Panc1 (cell line): ENCODE measurements at regions not wholly inside any gene's neighbourhood (a gene's known extent, or its start where the extent isn't known, plus 50 kb on each side); places are given as distances from the start of the nearest gene placed in this dataset.

ENCODE experiments used
- ATAC-seq: fragments of 200-7000 bp; cut with Tn5 transposase; 2 replicates; pipeline ENCODE4 v1.9.1; 2020; ENCODE audit warnings: mild to moderate bottlenecking, moderate library complexity
- BruUV-seq: library from RNA; stranded (reverse); fragments of 400-500 nt; replicated peaks from 2 replicates; lab custom pipeline; 2021; lab: Mats Ljungman, UMichigan
- CTCF ChIA-PET: fragments of 300-600 bp; sonication (Branson Sonifier 250); formaldehyde crosslinking; loops from one replicate; lab custom pipeline; 2022; ENCODE audit warnings: antibody characterized with exemption; lab: Charles Lee
- POLR2A ChIA-PET: fragments of 300-600 bp; sonication (Branson Sonifier 250); formaldehyde crosslinking; loops from one replicate; lab custom pipeline; 2022; ENCODE audit warnings: antibody characterized with exemption; lab: Charles Lee
- DNase-seq: peaks from one replicate; pipeline ENCODE4 v3.0.0-alpha.2; 2010; ENCODE audit warnings: low read depth, low spot score
- H3K27ac ChIP-seq: 2 replicates; pipeline ENCODE4 v1.5.1; 2011; ENCODE audit warnings: mild to moderate bottlenecking, low read length, inconsistent platforms
- H3K27me3 ChIP-seq: fragments of 200-500 bp; sonication (Bioruptor generic); 2 replicates; pipeline ENCODE4 v1.6.0; 2014; ENCODE audit warnings: low read length, inconsistent platforms; ENCODE audit not compliant: control insufficient read depth, insufficient read depth
- H3K36me3 ChIP-seq: fragments of 200-500 bp; sonication (Bioruptor generic); 2 replicates; pipeline ENCODE4 v1.5.1; 2014; ENCODE audit warnings: inconsistent platforms, mild to moderate bottlenecking, low read length, moderate library complexity; ENCODE audit not compliant: control insufficient read depth, insufficient read depth
- H3K4me1 ChIP-seq: 2 replicates; pipeline ENCODE4 v1.5.1; 2011; ENCODE audit warnings: inconsistent platforms, mild to moderate bottlenecking, low read length, moderate library complexity; ENCODE audit not compliant: control insufficient read depth, insufficient read depth
- H3K4me3 ChIP-seq, 2 experiments: 2 replicates each; pipeline ENCODE4 v1.5.1; 2011 to 2012; ENCODE audit warnings: low read depth in 2 of 2, low read length in 2 of 2, mild to moderate bottlenecking in 2 of 2, inconsistent platforms in 1 of 2, moderate library complexity in 1 of 2
- H3K9me3 ChIP-seq: fragments of 200-500 bp; sonication (Bioruptor generic); 2 replicates; pipeline ENCODE4 v1.5.1; 2014; ENCODE audit warnings: low read depth, mild to moderate bottlenecking, inconsistent platforms, low read length, moderate library complexity; ENCODE audit not compliant: control insufficient read depth, insufficient read depth
- CTCF ChIP-seq: fragments of 450-650 bp; IDR thresholded peaks from 2 replicates; pipeline ENCODE4 v1.5.1; 2017; ENCODE audit warnings: mild to moderate bottlenecking
- POLR2AphosphoS5 ChIP-seq: IDR thresholded peaks from 2 replicates; pipeline ENCODE4 v1.6.1; 2012; ENCODE audit warnings: mild to moderate bottlenecking, low read depth, low read length, moderate library complexity
- REST ChIP-seq, 2 experiments: IDR thresholded peaks; 2 replicates each; pipeline ENCODE4 v1.6.1; 2011 to 2012; ENCODE audit warnings: low read depth in 2 of 2, control low read depth in 1 of 2, low read length in 1 of 2, mild to moderate bottlenecking in 1 of 2, moderate library complexity in 1 of 2; ENCODE audit not compliant: insufficient read depth in 1 of 2
- SIN3A ChIP-seq: IDR thresholded peaks from 2 replicates; pipeline ENCODE4 v1.6.1; 2012; ENCODE audit warnings: low read depth, mild to moderate bottlenecking, low read length, moderate library complexity, borderline replicate concordance; ENCODE audit not compliant: insufficient read depth
- TCF7L2 ChIP-seq: IDR thresholded peaks from 2 replicates; pipeline ENCODE4 v1.6.1; 2011; ENCODE audit warnings: mild to moderate bottlenecking, low read depth, low read length, inconsistent platforms
- in situ Hi-C: cut with HindIII; loops from 2 replicates; pipeline ENCODE4 v1.10.0; 2016; ENCODE audit warnings: low sequenced_read_pairs, low pct_unique_long_range_greater_than_20kb
- intact Hi-C: fragments of 100-400 bp; cut with micrococcal nuclease; formaldehyde crosslinking; loops from one replicate; pipeline ENCODE4 v1.10.0; 2022; ENCODE audit not compliant: unreplicated experiment

GRCh38 chr14:96730386-96730785 is 66.8 kb upstream of the VRK1 start:
- no peak for TF ChIP-seq SIN3A
- TF ChIP-seq CTCF, result no peak
- Histone ChIP-seq H3K27ac (no peak overlapping the region), H3K9me3 (no peaks in the 10 kb centered on the region), H3K36me3 (no peaks in the 10 kb centered on the region), H3K4me1 (no peaks in the 10 kb centered on the region), H3K4me3 (no peak overlapping the region), H3K27me3 (peaks cover 2% of the 10 kb centered on the region; the same call in 1 of the 2 replicates)
- CTCF ChIA-PET, result no interaction called here
- DNase-seq, result no peak
- no TSS peak for BruUV-seq
- ATAC-seq, result no peak
- intact Hi-C loops (no loop called here), in situ Hi-C loops (no loop called here)
- POLR2A ChIA-PET, result no interaction called here

GRCh38 chr14:96734076-96734622 is 63.0 kb upstream of the VRK1 start:
- peaks cover 13% of the 10 kb centered on the region for H3K27me3 ChIP-seq
- H3K4me3 ChIP-seq, result no peak overlapping the region
- no peak overlapping the region for H3K27ac ChIP-seq
- intact Hi-C loops, result no loop called here
- POLR2A ChIA-PET, result no interaction called here
- no peak for DNase-seq
- CTCF ChIA-PET, result no interaction called here
- no peak for ATAC-seq
- H3K36me3 ChIP-seq, result no peaks in the 10 kb centered on the region
- H3K4me1 ChIP-seq, result no peaks in the 10 kb centered on the region
- BruUV-seq, result no TSS peak
- H3K9me3 ChIP-seq, result no peaks in the 10 kb centered on the region
- TF ChIP-seq SIN3A (no peak), TCF7L2 (no peak), POLR2AphosphoS5 (no peak), CTCF (no peak), REST (IDR thresholded peaks at IDR 0.05; ENCODE audit: insufficient read depth in 1 of 2, low read depth in 2 of 2, low read length in 1 of 2) (no peak)
- in situ Hi-C loops, result no loop called here
